Spleen (tissue), 11 donors: ENCODE measurements at regions not wholly inside any gene's neighbourhood (a gene's known extent, or its start where the extent isn't known, plus 50 kb on each side); places are given as distances from the start of the nearest gene placed in this dataset.
"Not testable (repeated sequence)": the region's sequence is repeated elsewhere in the genome, so short reads cannot be mapped to it uniquely, and the experiment has no call there.

Experiments
- DNase-seq: peaks from one replicate; pipeline ENCODE4 v3.0.0-alpha.2; 2020
- H3K27ac ChIP-seq, 8 donors: fragments of 200-600 bp; sonication (generic) in 7 of 8; 1 replicate in 4 of 8; 2 replicates in 4 of 8; pipeline versions ENCODE4 v1.5.0 to v1.8.0; 2016 to 2021; ENCODE audit warnings: inconsistent platforms in 4 of 8, mild to moderate bottlenecking in 4 of 8, moderate library complexity in 1 of 8
- H3K27me3 ChIP-seq, 7 donors: fragments of 200-600 bp; sonication (generic) in 6 of 7; replicated peaks in 1 of 7; 1 replicate in 4 of 7; 2 replicates in 3 of 7; pipeline versions ENCODE4 v1.5.0 to v1.8.0; 2016 to 2021; ENCODE audit warnings: inconsistent platforms in 3 of 7, mild to moderate bottlenecking in 1 of 7
- H3K36me3 ChIP-seq, 6 donors: fragments of 200-600 bp; sonication (generic) in 5 of 6; 1 replicate in 4 of 6; 2 replicates in 2 of 6; pipeline versions ENCODE4 v1.5.0 to v1.8.0; 2016 to 2021; ENCODE audit warnings: inconsistent platforms in 2 of 6
- H3K4me1 ChIP-seq, 6 donors: fragments of 200-600 bp; sonication (generic) in 5 of 6; 1 replicate in 3 of 6; 2 replicates in 3 of 6; pipeline versions ENCODE4 v1.5.0 to v1.8.0; 2016 to 2021; ENCODE audit warnings: inconsistent platforms in 3 of 6
- H3K4me3 ChIP-seq, 8 donors: fragments of 200-600 bp; sonication (generic) in 7 of 8; 1 replicate in 4 of 8; 2 replicates in 4 of 8; pipeline versions ENCODE4 v1.5.0 to v1.8.0; 2016 to 2021; ENCODE audit warnings: inconsistent platforms in 4 of 8, mild to moderate bottlenecking in 4 of 8, moderate library complexity in 2 of 8
- H3K9me3 ChIP-seq, 8 donors: fragments of 200-600 bp; sonication (generic) in 7 of 8; 1 replicate in 4 of 8; 2 replicates in 4 of 8; pipeline versions ENCODE4 v1.5.0 to v1.8.0; 2016 to 2021; ENCODE audit warnings: inconsistent platforms in 4 of 8
- CTCF ChIP-seq, 11 experiments: fragments of 200-600 bp in 7 of 11; fragments of 450-650 bp in 4 of 11; sonication (generic) in 4 of 11; IDR thresholded peaks in 8 of 11; conservative IDR thresholded peaks in 3 of 11; 1 replicate in 7 of 11; 2 replicates in 4 of 11; pipeline versions ENCODE4 v1.4.0 to v1.8.0; 2016 to 2021; ENCODE audit warnings: antibody characterized with exemption in 11 of 11, inconsistent platforms in 4 of 11, mild to moderate bottlenecking in 1 of 11
- POLR2A ChIP-seq, 3 donors: fragments of 450-650 bp; IDR thresholded peaks; one replicate each; pipeline ENCODE4 v1.5.1; 2017; ENCODE audit warnings: antibody characterized with exemption in 3 of 3, mild to moderate bottlenecking in 1 of 3
- POLR2AphosphoS5 ChIP-seq, 3 donors: sonication (generic); formaldehyde crosslinking; IDR thresholded peaks; one replicate each; pipeline ENCODE4 v1.5.1; 2017; ENCODE audit warnings: antibody characterized with exemption in 3 of 3
- WGBS, 5 donors: extraction: QIAGEN DNeasy Blood & Tissue Kit in 3 of 5; methylation state at CpG; one replicate each; pipeline versions ENCODE4 v1.1.5 to v1.1.7; 2013 to 2018; 5-methylcytosine and 5-hydroxymethylcytosine counted together
- intact Hi-C: fragments of 100-400 bp; cut with DNase I; formaldehyde crosslinking; loops from one replicate; pipeline ENCODE4 v1.15.0; 2023; ENCODE audit warnings: low total_unique reads
- donor health status: healthy with polysubstance abuse.
- donor health status: DM: no; HTN: no; CAD: no; lungs with moderate emphysema.
- donor health status: DM: no; HTN: no; CAD: no.
- donor health status: Bipolar disorder and iron deficiency.
- donor health status: healthy.
- donor health status: DM: no; HTN: no; CAD: no.
- donor health status: DM: yes; HTN: yes; CAD: no.

GRCh38 chr6:150492941-150493340 lies 106.7 kb upstream of the PLEKHG1 start:
- intact Hi-C loops, result no loop called here
- TF ChIP-seq POLR2A (IDR thresholded peaks at IDR 0.05) (no peak), CTCF (IDR thresholded peaks at IDR 0.05 in 8 of 11, conservative IDR thresholded peaks at IDR 0.05 in 3 of 11) (no peak), POLR2AphosphoS5 (IDR thresholded peaks at IDR 0.05) (no peak)
- H3K4me3 ChIP-seq, result no peak overlapping the region
- DNase-seq, result no peak
- H3K4me1 ChIP-seq, result peaks cover 0 to 6% (median 0%) of the 10 kb centered on the region in 6 donors
- 76 to 89% (median 78%) methylated on average over 7 of the region's 7 CpGs for WGBS, 5 donors
- peaks cover 0 to 6% (median 0%) of the 10 kb centered on the region in 8 donors for H3K9me3 ChIP-seq
- no peaks in the 10 kb centered on the region for H3K27me3 ChIP-seq
- H3K36me3 ChIP-seq, result no peaks in the 10 kb centered on the region
- H3K27ac ChIP-seq, result no peak overlapping the region

DNA sequence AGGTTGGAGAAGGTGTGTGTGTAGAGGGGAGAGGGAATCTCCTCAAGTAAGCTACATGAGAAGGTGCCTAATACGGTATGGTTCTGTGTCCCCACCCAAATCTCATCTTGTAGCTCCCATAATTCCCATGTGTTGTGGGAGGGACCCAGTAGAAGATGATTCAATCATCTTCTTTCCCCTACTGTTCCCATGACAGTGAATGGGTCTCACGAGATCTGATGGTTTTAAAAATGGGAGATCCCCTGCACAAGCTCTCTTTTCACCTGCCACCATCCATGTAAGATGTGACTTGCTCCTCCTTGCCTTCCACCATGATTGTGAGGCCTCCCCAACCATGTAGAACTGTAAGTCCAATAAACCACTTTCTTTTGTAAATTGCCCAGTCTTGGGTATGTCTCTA lies 106.1 kb upstream of the PLEKHG1 start:
- H3K27me3 ChIP-seq, intact Hi-C loops, H3K27ac ChIP-seq, H3K9me3 ChIP-seq, DNase-seq, H3K36me3 ChIP-seq, H3K4me1 ChIP-seq, H3K4me3 ChIP-seq: not testable (repeated sequence)
- WGBS, 5 donors, result 87 to 98% (median 94%) methylated on average over 2 of the region's 2 CpGs

- intact Hi-C loops, result no loop called here
- no peak for DNase-seq
- TF ChIP-seq POLR2A (IDR thresholded peaks at IDR 0.05) (no peak), CTCF (IDR thresholded peaks at IDR 0.05 in 8 of 11, conservative IDR thresholded peaks at IDR 0.05 in 3 of 11) (no peak), POLR2AphosphoS5 (IDR thresholded peaks at IDR 0.05) (no peak)
- no peak overlapping the region for H3K27ac ChIP-seq
- H3K4me1 ChIP-seq, result peaks cover 0 to 6% (median 0%) of the 10 kb centered on the region in 6 donors
- H3K9me3 ChIP-seq, result peaks cover 0 to 6% (median 0%) of the 10 kb centered on the region in 8 donors
- no peaks in the 10 kb centered on the region for H3K27me3 ChIP-seq
- H3K36me3 ChIP-seq, result no peaks in the 10 kb centered on the region
- 89 to 96% (median 92%) methylated on average over 5 of the region's 5 CpGs for WGBS, 5 donors
- no peak overlapping the region for H3K4me3 ChIP-seq
Observed at GRCh38 chr6:150494241-150494640, 105.4 kb upstream of the PLEKHG1 start.

DNA sequence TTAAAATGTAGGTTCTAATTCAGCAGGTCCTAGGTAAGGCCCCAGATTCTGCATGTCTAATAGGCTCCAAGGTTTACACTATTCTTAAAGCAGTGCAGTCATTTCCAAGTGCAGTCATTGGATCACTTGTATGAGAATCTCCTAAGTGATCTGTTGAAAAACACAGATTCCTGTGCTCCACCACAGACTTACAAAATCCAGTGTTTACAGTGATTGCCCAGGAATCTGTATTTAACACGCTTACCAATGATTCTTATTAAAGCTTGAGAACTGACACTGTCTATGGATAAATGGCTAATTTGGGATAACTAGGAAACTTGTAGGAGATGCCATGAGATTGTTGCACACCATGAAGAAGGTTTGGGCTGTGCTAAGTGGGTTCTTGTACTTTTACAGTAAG lies 104.6 kb upstream of the PLEKHG1 start:
- no peaks in the 10 kb centered on the region for H3K27me3 ChIP-seq
- H3K36me3 ChIP-seq, result no peaks in the 10 kb centered on the region
- DNase-seq, result no peak
- intact Hi-C loops, result no loop called here
- WGBS, 5 donors, result 91 to 98% (median 95%) methylated on average over 1 of the region's 1 CpG
- no peak overlapping the region for H3K27ac ChIP-seq
- no peak overlapping the region for H3K4me3 ChIP-seq
- peaks cover 0 to 6% (median 0%) of the 10 kb centered on the region in 8 donors for H3K9me3 ChIP-seq
- TF ChIP-seq POLR2AphosphoS5 (IDR thresholded peaks at IDR 0.05) (no peak), CTCF (IDR thresholded peaks at IDR 0.05 in 8 of 11, conservative IDR thresholded peaks at IDR 0.05 in 3 of 11) (no peak)
- peaks cover 0 to 6% (median 0%) of the 10 kb centered on the region in 6 donors for H3K4me1 ChIP-seq

DNA sequence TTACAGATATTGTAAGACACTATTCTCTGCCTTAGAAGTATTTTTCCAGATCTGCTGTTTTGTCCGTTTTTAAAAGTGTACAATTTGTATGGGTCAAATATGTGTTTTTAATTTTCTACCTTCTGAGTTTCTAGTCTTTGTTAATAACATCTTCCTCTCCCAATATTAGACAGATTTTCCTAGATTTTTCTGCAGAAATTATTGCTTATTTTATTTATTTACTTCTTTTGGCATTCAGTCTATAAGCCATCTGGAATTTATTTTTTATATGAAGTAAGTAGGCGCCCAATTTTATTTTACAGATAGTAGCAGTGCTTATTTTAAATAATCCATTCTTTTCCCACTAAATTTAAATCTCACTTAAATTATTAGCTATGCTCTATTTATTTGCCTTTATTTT lies 103.1 kb upstream of the PLEKHG1 start:
- 90 to 95% (median 94%) methylated on average over 2 of the region's 2 CpGs for WGBS, 5 donors
- Histone ChIP-seq H3K27me3 (no peaks in the 10 kb centered on the region), H3K27ac (no peak overlapping the region), H3K9me3 (peaks cover 0 to 6% (median 0%) of the 10 kb centered on the region in 8 donors), H3K36me3 (no peaks in the 10 kb centered on the region), H3K4me1 (peaks cover 0 to 5% (median 0%) of the 10 kb centered on the region in 6 donors), H3K4me3 (no peak overlapping the region)
- no peak for TF ChIP-seq POLR2A (IDR thresholded peaks at IDR 0.05)
- TF ChIP-seq POLR2AphosphoS5 (IDR thresholded peaks at IDR 0.05), result no peak
- no peak for TF ChIP-seq CTCF (IDR thresholded peaks at IDR 0.05 in 8 of 11, conservative IDR thresholded peaks at IDR 0.05 in 3 of 11)
- intact Hi-C loops, result no loop called here
- DNase-seq, result no peak
